ENCODE measurements at regions not wholly inside any gene's neighbourhood (a gene's known extent, or its start where the extent isn't known, plus 50 kb on each side); places are given as distances from the start of the nearest gene placed in this dataset.

GRCh38 chr19:31664096-31664495 is 314.9 kb upstream of the TSHZ3 start:
- no peak for DNase-seq (ENCODE audit: low read depth)

GRCh38 chr19:31664997-31665396 is 315.8 kb upstream of the TSHZ3 start:
- no peak for DNase-seq (ENCODE audit: low read depth)

GRCh38 chr19:31666126-31666525 is 316.9 kb upstream of the TSHZ3 start:
- peak; percentile 55 for DNase-seq (ENCODE audit: low read depth)

GRCh38 chr19:31667106-31667505 is 317.9 kb upstream of the TSHZ3 start:
- DNase-seq (ENCODE audit: low read depth), result no peak

GRCh38 chr19:31668921-31669320 is 319.7 kb upstream of the TSHZ3 start:
- DNase-seq (ENCODE audit: low read depth), result no peak

- DNase-seq (ENCODE audit: low read depth), result no peak
These were observed 321.7 kb upstream of the TSHZ3 start for GRCh38 chr19:31670931-31671330.

GRCh38 chr19:31671411-31672035 is 322.3 kb upstream of the TSHZ3 start:
- no peak for DNase-seq (ENCODE audit: low read depth)

- peak; percentile 87 for DNase-seq (ENCODE audit: low read depth)
These were observed 325.4 kb upstream of the TSHZ3 start for GRCh38 chr19:31674503-31675192.

GRCh38 chr19:31675193-31675913 is 326.1 kb upstream of the TSHZ3 start:
- peak; percentile 92 for DNase-seq (ENCODE audit: low read depth)

GRCh38 chr19:31676271-31677004 is 327.2 kb upstream of the TSHZ3 start:
- DNase-seq (ENCODE audit: low read depth), result peak; percentile 60

GRCh38 chr19:31678421-31678820 is 329.2 kb upstream of the TSHZ3 start:
- DNase-seq (ENCODE audit: low read depth), result peak; percentile 12

GRCh38 chr19:31681121-31681520 is 331.9 kb upstream of the TSHZ3 start:
- no peak for DNase-seq (ENCODE audit: low read depth)

GRCh38 chr19:31693131-31693932 is 344.1 kb upstream of the TSHZ3 start:
- no peak for DNase-seq (ENCODE audit: low read depth)

- no peak for DNase-seq (ENCODE audit: low read depth)
These were observed 344.7 kb upstream of the TSHZ3 start for GRCh38 chr19:31693933-31694269.

GRCh38 chr19:31694761-31695160 is 345.5 kb upstream of the TSHZ3 start:
- no peak for DNase-seq (ENCODE audit: low read depth)

- no peak for DNase-seq (ENCODE audit: low read depth)
These were observed 350.2 kb upstream of the TSHZ3 start for GRCh38 chr19:31699421-31699820.

- no peak for DNase-seq (ENCODE audit: low read depth)
These were observed 351.9 kb upstream of the TSHZ3 start for GRCh38 chr19:31701146-31701545.

GRCh38 chr19:31705656-31706055 is 356.4 kb upstream of the TSHZ3 start:
- no peak for DNase-seq (ENCODE audit: low read depth)

GRCh38 chr19:31706131-31706530 is 356.9 kb upstream of the TSHZ3 start:
- no peak for DNase-seq (ENCODE audit: low read depth)

- no peak for DNase-seq (ENCODE audit: low read depth)
These were observed 357.7 kb upstream of the TSHZ3 start for GRCh38 chr19:31706691-31707620.

All from Daoy (cell line).